Colonic mucosa (tissue), 4 donors: ENCODE measurements at regions not wholly inside any gene's neighbourhood (a gene's known extent, or its start where the extent isn't known, plus 50 kb on each side); places are given as distances from the start of the nearest gene placed in this dataset.

Experiments
- DNase-seq: peaks from one replicate; pipeline ENCODE4 v3.0.0-alpha.2; 2020
- H3K27ac ChIP-seq: fragments of 200-600 bp; one replicate; pipeline ENCODE4 v1.8.0; 2021
- H3K27me3 ChIP-seq: fragments of 200-600 bp; one replicate; pipeline ENCODE4 v1.8.0; 2021
- H3K36me3 ChIP-seq: fragments of 200-600 bp; one replicate; pipeline ENCODE4 v1.8.0; 2021
- H3K4me1 ChIP-seq: fragments of 200-600 bp; one replicate; pipeline ENCODE4 v1.8.0; 2021; ENCODE audit warnings: mild to moderate bottlenecking
- H3K4me3 ChIP-seq: fragments of 200-600 bp; one replicate; pipeline ENCODE4 v1.8.0; 2021
- H3K9ac ChIP-seq, 2 donors: one replicate each; pipeline ENCODE4 v1.7.0; 2013; ENCODE audit warnings: control low read depth in 2 of 2, low read depth in 2 of 2, low read length in 2 of 2
- H3K9me3 ChIP-seq: fragments of 200-600 bp; one replicate; pipeline ENCODE4 v1.8.0; 2021
- CTCF ChIP-seq: fragments of 200-600 bp; IDR thresholded peaks from one replicate; pipeline ENCODE4 v1.8.0; 2022; ENCODE audit warnings: antibody characterized with exemption, mild to moderate bottlenecking
- intact Hi-C: fragments of 100-400 bp; cut with DNase I; formaldehyde crosslinking; loops from one replicate; pipeline ENCODE4 v1.14.1; 2022
- donor health status: healthy.
- donor health status: DM: no; HTN: no; CAD: no.
- donor health status: DM: no; HTN: no; CAD: no.

- Histone ChIP-seq H3K9ac (no peak overlapping the region), H3K27ac (no peak overlapping the region), H3K4me3 (no peak overlapping the region), H3K9me3 (no peaks in the 10 kb centered on the region), H3K36me3 (no peaks in the 10 kb centered on the region), H3K4me1 (no peaks in the 10 kb centered on the region), H3K27me3 (no peaks in the 10 kb centered on the region)
- intact Hi-C loops: no loop called here
- DNase-seq: no peak
- no peak for TF ChIP-seq CTCF
Observed at GRCh38 chr22:45094825-45095224, 68.9 kb upstream of the NUP50 start.

GRCh38 chr22:45096256-45096907, 67.3 kb upstream of the NUP50 start:
- peak; percentile 70 for TF ChIP-seq CTCF
- intact Hi-C loops: loop anchor here (2.0 kb wide), 1 partner anchor 122 kb away; no protein-coding TSS in a partner anchor
- no peaks in the 10 kb centered on the region for H3K36me3 ChIP-seq
- no peak overlapping the region for H3K27ac ChIP-seq
- H3K9me3 ChIP-seq: no peaks in the 10 kb centered on the region
- H3K9ac ChIP-seq: no peak overlapping the region
- H3K27me3 ChIP-seq: no peaks in the 10 kb centered on the region
- no peaks in the 10 kb centered on the region for H3K4me1 ChIP-seq
- H3K4me3 ChIP-seq: no peak overlapping the region
- DNase-seq: peak; percentile 65

GRCh38 chr22:45097061-45097460, 66.7 kb upstream of the NUP50 start:
- no peaks in the 10 kb centered on the region for H3K27me3 ChIP-seq
- no peaks in the 10 kb centered on the region for H3K4me1 ChIP-seq
- no peak for DNase-seq
- H3K9me3 ChIP-seq: no peaks in the 10 kb centered on the region
- no peak for TF ChIP-seq CTCF
- no peak overlapping the region for H3K9ac ChIP-seq
- no peaks in the 10 kb centered on the region for H3K36me3 ChIP-seq
- no peak overlapping the region for H3K4me3 ChIP-seq
- intact Hi-C loops: loop anchor here (2.0 kb wide), 1 partner anchor 122 kb away; no protein-coding TSS in a partner anchor
- H3K27ac ChIP-seq: no peak overlapping the region

GRCh38 chr22:45098056-45098455, 65.7 kb upstream of the NUP50 start:
- intact Hi-C loops: no loop called here
- Histone ChIP-seq H3K9me3 (no peaks in the 10 kb centered on the region), H3K36me3 (no peaks in the 10 kb centered on the region), H3K9ac (no peak overlapping the region), H3K27me3 (no peaks in the 10 kb centered on the region), H3K27ac (no peak overlapping the region), H3K4me3 (no peak overlapping the region), H3K4me1 (no peaks in the 10 kb centered on the region)
- no peak for TF ChIP-seq CTCF
- DNase-seq: no peak

- Histone ChIP-seq H3K4me3 (no peak overlapping the region), H3K27me3 (no peaks in the 10 kb centered on the region), H3K4me1 (no peaks in the 10 kb centered on the region), H3K9me3 (no peaks in the 10 kb centered on the region), H3K9ac (no peak overlapping the region), H3K36me3 (no peaks in the 10 kb centered on the region), H3K27ac (no peak overlapping the region)
- TF ChIP-seq CTCF: no peak
- DNase-seq: no peak
- intact Hi-C loops: loop anchor here (5.0 to 10.0 kb wide), 2 partner anchors 162 to 275 kb away; no protein-coding TSS in a partner anchor
Observed at GRCh38 chr22:45099961-45100360, 63.8 kb upstream of the NUP50 start.
